ENCODE measurements at regions not wholly inside any gene's neighbourhood (a gene's known extent, or its start where the extent isn't known, plus 50 kb on each side); places are given as distances from the start of the nearest gene placed in this dataset.

DNA sequence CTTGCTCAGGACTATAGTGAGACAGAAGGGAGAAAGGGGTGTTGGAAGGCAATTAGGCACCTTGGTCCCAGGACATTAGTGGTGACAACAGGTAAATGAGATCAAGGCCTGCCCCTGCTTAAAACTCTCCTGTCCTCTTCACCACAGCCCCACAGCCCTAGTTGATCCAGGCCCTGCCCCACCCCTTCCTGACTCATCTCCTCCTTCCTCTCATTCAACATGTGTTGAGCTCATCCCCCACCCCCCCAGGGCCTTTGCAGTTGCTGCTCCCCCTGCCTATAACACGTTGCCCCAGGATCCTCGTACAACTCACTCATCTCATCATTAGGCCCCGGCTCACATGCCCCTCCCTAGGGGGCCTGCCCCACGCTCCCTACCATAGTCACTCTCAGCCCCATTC is 66.8 kb downstream of the TSPAN17 start:
- TF ChIP-seq POLR2A (IDR thresholded peaks at IDR 0.05) (no peak), EP300 (IDR thresholded peaks at IDR 0.05) (no peak), POLR2AphosphoS5 (IDR thresholded peaks at IDR 0.05) (no peak)
- TF ChIP-seq, protein P1, sequence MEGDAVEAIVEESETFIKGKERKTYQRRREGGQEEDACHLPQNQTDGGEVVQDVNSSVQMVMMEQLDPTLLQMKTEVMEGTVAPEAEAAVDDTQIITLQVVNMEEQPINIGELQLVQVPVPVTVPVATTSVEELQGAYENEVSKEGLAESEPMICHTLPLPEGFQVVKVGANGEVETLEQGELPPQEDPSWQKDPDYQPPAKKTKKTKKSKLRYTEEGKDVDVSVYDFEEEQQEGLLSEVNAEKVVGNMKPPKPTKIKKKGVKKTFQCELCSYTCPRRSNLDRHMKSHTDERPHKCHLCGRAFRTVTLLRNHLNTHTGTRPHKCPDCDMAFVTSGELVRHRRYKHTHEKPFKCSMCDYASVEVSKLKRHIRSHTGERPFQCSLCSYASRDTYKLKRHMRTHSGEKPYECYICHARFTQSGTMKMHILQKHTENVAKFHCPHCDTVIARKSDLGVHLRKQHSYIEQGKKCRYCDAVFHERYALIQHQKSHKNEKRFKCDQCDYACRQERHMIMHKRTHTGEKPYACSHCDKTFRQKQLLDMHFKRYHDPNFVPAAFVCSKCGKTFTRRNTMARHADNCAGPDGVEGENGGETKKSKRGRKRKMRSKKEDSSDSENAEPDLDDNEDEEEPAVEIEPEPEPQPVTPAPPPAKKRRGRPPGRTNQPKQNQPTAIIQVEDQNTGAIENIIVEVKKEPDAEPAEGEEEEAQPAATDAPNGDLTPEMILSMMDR (IDR thresholded peaks at IDR 0.05) = no peak

Data from sigmoid colon (tissue), 4 donors.